Stomach smooth muscle (tissue), 2 donors: ENCODE measurements at regions not wholly inside any gene's neighbourhood (a gene's known extent, or its start where the extent isn't known, plus 50 kb on each side); places are given as distances from the start of the nearest gene placed in this dataset.
"Not testable (repeated sequence)": the region's sequence is repeated elsewhere in the genome, so short reads cannot be mapped to it uniquely, and the experiment has no call there.

Experiments
- H3K27ac ChIP-seq: one replicate; pipeline ENCODE4 v1.7.0; 2013; ENCODE audit warnings: mild to moderate bottlenecking, low read length, inconsistent platforms
- H3K27me3 ChIP-seq, 2 donors: one replicate each; pipeline ENCODE4 v1.7.0; 2013; ENCODE audit warnings: low read length in 2 of 2; ENCODE audit not compliant: insufficient read depth in 2 of 2, control insufficient read depth in 1 of 2
- H3K36me3 ChIP-seq, 2 donors: one replicate each; pipeline ENCODE4 v1.7.0; 2013; ENCODE audit warnings: low read length in 2 of 2; ENCODE audit not compliant: control insufficient read depth in 2 of 2, insufficient read depth in 2 of 2
- H3K4me1 ChIP-seq: one replicate; pipeline ENCODE4 v1.7.0; 2013; ENCODE audit warnings: low read length; ENCODE audit not compliant: control insufficient read depth, insufficient read depth
- H3K4me3 ChIP-seq, 2 donors: one replicate each; pipeline ENCODE4 v1.7.0; 2013; ENCODE audit warnings: low read length in 2 of 2
- H3K9ac ChIP-seq, 2 donors: one replicate each; pipeline ENCODE4 v1.7.0; 2013; ENCODE audit warnings: low read length in 2 of 2, mild to moderate bottlenecking in 1 of 2
- H3K9me3 ChIP-seq, 2 donors: one replicate each; pipeline ENCODE4 v1.7.0; 2013; ENCODE audit warnings: low read length in 2 of 2; ENCODE audit not compliant: control insufficient read depth in 2 of 2
- donor health status: healthy.
- donor health status: Pancreatic carcinoma.

GRCh38 chr1:98516306-98516705 is 145.2 kb upstream of the SNX7 start:
- no peak overlapping the region for H3K9ac ChIP-seq
- no peaks in the 10 kb centered on the region for H3K9me3 ChIP-seq
- no peaks in the 10 kb centered on the region for H3K36me3 ChIP-seq
- H3K4me1 ChIP-seq, result no peaks in the 10 kb centered on the region
- H3K27me3 ChIP-seq, result no peaks in the 10 kb centered on the region
- H3K27ac ChIP-seq, result no peak overlapping the region
- H3K4me3 ChIP-seq, result no peak overlapping the region

GRCh38 chr1:98515744-98516143 is 145.8 kb upstream of the SNX7 start:
- H3K9me3 ChIP-seq, result no peaks in the 10 kb centered on the region
- no peaks in the 10 kb centered on the region for H3K4me1 ChIP-seq
- H3K4me3 ChIP-seq, result no peak overlapping the region
- H3K36me3 ChIP-seq, result no peaks in the 10 kb centered on the region
- H3K9ac ChIP-seq, result no peak overlapping the region
- no peaks in the 10 kb centered on the region for H3K27me3 ChIP-seq
- no peak overlapping the region for H3K27ac ChIP-seq

GRCh38 chr1:98512216-98512615 is 149.3 kb upstream of the SNX7 start:
- H3K36me3 ChIP-seq, H3K4me3 ChIP-seq, H3K9ac ChIP-seq, H3K9me3 ChIP-seq, H3K4me1 ChIP-seq, H3K27me3 ChIP-seq, H3K27ac ChIP-seq: not testable (repeated sequence)

GRCh38 chr1:98503771-98504170 is 157.8 kb upstream of the SNX7 start:
- Histone ChIP-seq H3K4me3 (no peak overlapping the region), H3K9ac (no peak overlapping the region), H3K9me3 (no peaks in the 10 kb centered on the region), H3K27ac (no peak overlapping the region), H3K27me3 (no peaks in the 10 kb centered on the region), H3K36me3 (no peaks in the 10 kb centered on the region), H3K4me1 (no peaks in the 10 kb centered on the region)

GRCh38 chr1:98502937-98503336 is 158.6 kb upstream of the SNX7 start:
- Histone ChIP-seq H3K27ac (no peak overlapping the region), H3K9ac (no peak overlapping the region), H3K9me3 (no peaks in the 10 kb centered on the region), H3K4me3 (no peak overlapping the region), H3K36me3 (no peaks in the 10 kb centered on the region), H3K4me1 (no peaks in the 10 kb centered on the region), H3K27me3 (no peaks in the 10 kb centered on the region)

GRCh38 chr1:98500324-98500723 is 161.2 kb upstream of the SNX7 start:
- no peaks in the 10 kb centered on the region for H3K9me3 ChIP-seq
- H3K4me1 ChIP-seq, result no peaks in the 10 kb centered on the region
- H3K4me3 ChIP-seq, result no peak overlapping the region
- H3K9ac ChIP-seq, result no peak overlapping the region
- no peaks in the 10 kb centered on the region for H3K27me3 ChIP-seq
- no peak overlapping the region for H3K27ac ChIP-seq
- no peaks in the 10 kb centered on the region for H3K36me3 ChIP-seq

- H3K27ac ChIP-seq, result no peak overlapping the region
- H3K9me3 ChIP-seq, result no peaks in the 10 kb centered on the region
- H3K36me3 ChIP-seq, result no peaks in the 10 kb centered on the region
- no peak overlapping the region for H3K9ac ChIP-seq
- H3K4me1 ChIP-seq, result no peaks in the 10 kb centered on the region
- H3K27me3 ChIP-seq, result no peaks in the 10 kb centered on the region
- H3K4me3 ChIP-seq, result no peak overlapping the region
Measured at GRCh38 chr1:98498651-98499050, 162.9 kb upstream of the SNX7 start.

GRCh38 chr1:98497497-98497896 is 164.0 kb upstream of the SNX7 start:
- H3K36me3 ChIP-seq, result no peaks in the 10 kb centered on the region
- H3K27me3 ChIP-seq, result no peaks in the 10 kb centered on the region
- no peak overlapping the region for H3K27ac ChIP-seq
- H3K4me1 ChIP-seq, result no peaks in the 10 kb centered on the region
- H3K4me3 ChIP-seq, result no peak overlapping the region
- H3K9ac ChIP-seq, result no peak overlapping the region
- H3K9me3 ChIP-seq, result no peaks in the 10 kb centered on the region

- Histone ChIP-seq H3K27ac (no peak overlapping the region), H3K27me3 (no peaks in the 10 kb centered on the region), H3K4me3 (no peak overlapping the region), H3K4me1 (no peaks in the 10 kb centered on the region), H3K36me3 (no peaks in the 10 kb centered on the region), H3K9me3 (no peaks in the 10 kb centered on the region), H3K9ac (no peak overlapping the region)
Measured at GRCh38 chr1:98496256-98496995, 165.1 kb upstream of the SNX7 start.

- H3K36me3 ChIP-seq, result no peaks in the 10 kb centered on the region
- H3K4me1 ChIP-seq, result no peaks in the 10 kb centered on the region
- no peak overlapping the region for H3K27ac ChIP-seq
- no peaks in the 10 kb centered on the region for H3K9me3 ChIP-seq
- H3K27me3 ChIP-seq, result no peaks in the 10 kb centered on the region
- no peak overlapping the region for H3K9ac ChIP-seq
- no peak overlapping the region for H3K4me3 ChIP-seq
Measured at GRCh38 chr1:98493469-98493868, 168.1 kb upstream of the SNX7 start.

GRCh38 chr1:98490099-98490498 is 171.4 kb upstream of the SNX7 start:
- Histone ChIP-seq H3K4me1 (no peaks in the 10 kb centered on the region), H3K9ac (no peak overlapping the region), H3K9me3 (no peaks in the 10 kb centered on the region), H3K36me3 (no peaks in the 10 kb centered on the region), H3K27me3 (no peaks in the 10 kb centered on the region), H3K4me3 (no peak overlapping the region), H3K27ac (no peak overlapping the region)
